IMR-90 (cell line): ENCODE measurements at regions not wholly inside any gene's neighbourhood (a gene's known extent, or its start where the extent isn't known, plus 50 kb on each side); places are given as distances from the start of the nearest gene placed in this dataset.

Experiments used
- ATAC-seq: fragments of 200-7000 bp; cut with Tn5 transposase; 2 replicates; pipeline ENCODE4 v1.9.1; 2020; ENCODE audit warnings: low read depth, mild to moderate bottlenecking, moderate library complexity
- BruUV-seq: library from RNA; stranded (reverse); fragments of 400-500 nt; replicated peaks from 2 replicates; lab custom pipeline; 2021; lab: Mats Ljungman, UMichigan
- CTCF ChIA-PET: fragments of 300-600 bp; formaldehyde crosslinking; extraction: SDS; loops from one replicate; lab custom pipeline; 2021; ENCODE audit warnings: antibody characterized with exemption; lab: Yijun Ruan, JAX
- POLR2A ChIA-PET: fragments of 300-600 bp; sonication (Branson Sonifier 250); formaldehyde crosslinking; loops from one replicate; lab custom pipeline; 2022; ENCODE audit warnings: antibody characterized with exemption; ENCODE audit not compliant: unreplicated experiment; lab: Charles Lee
- DNase-seq: peaks from one replicate; pipeline ENCODE4 v3.0.0; 2013
- H2AFZ ChIP-seq: replicated peaks from 2 replicates; pipeline ENCODE3; 2013; ENCODE audit warnings: low read length, mild to moderate bottlenecking; ENCODE audit not compliant: poor library complexity
- H2AK5ac ChIP-seq: 2 replicates; pipeline ENCODE4 v1.6.1; 2013; ENCODE audit warnings: low read depth, low read length, inconsistent platforms
- H2AK9ac ChIP-seq: replicated peaks from 2 replicates; pipeline ENCODE3; 2013; ENCODE audit warnings: mild to moderate bottlenecking, low read depth, low read length, moderate library complexity; ENCODE audit not compliant: poor library complexity
- H2BK120ac ChIP-seq: 2 replicates; pipeline ENCODE4 v1.6.1; 2013; ENCODE audit warnings: low read depth, low read length, inconsistent platforms
- H2BK15ac ChIP-seq: 3 replicates; pipeline ENCODE4 v1.6.1; 2013; ENCODE audit warnings: low read depth, low read length, inconsistent platforms
- H2BK20ac ChIP-seq: 2 replicates; pipeline ENCODE4 v1.6.1; 2013; ENCODE audit warnings: low read depth, mild to moderate bottlenecking, inconsistent platforms, low read length, moderate library complexity
- H2BK5ac ChIP-seq: 2 replicates; pipeline ENCODE4 v1.6.1; 2013; ENCODE audit warnings: mild to moderate bottlenecking, low read depth, low read length, inconsistent platforms; ENCODE audit not compliant: poor library complexity, severe bottlenecking
- H3K14ac ChIP-seq: replicated peaks from 2 replicates; pipeline ENCODE4 v1.6.1; 2013; ENCODE audit warnings: low read depth, low read length, inconsistent platforms
- H3K18ac ChIP-seq: 2 replicates; pipeline ENCODE4 v1.6.1; 2013; ENCODE audit warnings: low read depth, low read length, control low read depth
- H3K23ac ChIP-seq: 2 replicates; pipeline ENCODE4 v1.6.1; 2013; ENCODE audit warnings: low read depth, low read length, inconsistent platforms
- H3K27ac ChIP-seq: 2 replicates; pipeline ENCODE4 v1.5.1; 2013; ENCODE audit warnings: mild to moderate bottlenecking, control low read depth, low read length; ENCODE audit not compliant: insufficient read depth
- H3K27me3 ChIP-seq: 2 replicates; pipeline ENCODE4 v1.6.1; 2013; ENCODE audit warnings: low read length; ENCODE audit not compliant: control insufficient read depth, insufficient read depth
- H3K36me3 ChIP-seq: 2 replicates; pipeline ENCODE4 v1.6.1; 2013; ENCODE audit warnings: low read length, mixed read lengths; ENCODE audit not compliant: control insufficient read depth, insufficient read depth
- H3K4ac ChIP-seq: 2 replicates; pipeline ENCODE4 v1.6.1; 2013; ENCODE audit warnings: low read depth, low read length, inconsistent platforms
- H3K4me1 ChIP-seq: 2 replicates; pipeline ENCODE4 v1.6.1; 2013; ENCODE audit warnings: low read length, mixed read lengths; ENCODE audit not compliant: control insufficient read depth, insufficient read depth
- H3K4me2 ChIP-seq: 2 replicates; pipeline ENCODE4 v1.6.1; 2013; ENCODE audit warnings: low read depth, mild to moderate bottlenecking, control low read depth, low read length, moderate library complexity
- H3K4me3 ChIP-seq: 2 replicates; pipeline ENCODE4 v1.5.1; 2013; ENCODE audit warnings: low read depth, mild to moderate bottlenecking, control low read depth, low read length, moderate library complexity; ENCODE audit not compliant: insufficient read depth
- H3K56ac ChIP-seq: 2 replicates; pipeline ENCODE4 v1.6.1; 2013; ENCODE audit warnings: low read length, inconsistent platforms; ENCODE audit not compliant: insufficient read depth; ENCODE audit errors: extremely low read depth
- H3K79me1 ChIP-seq, 2 experiments: 2 replicates each; pipeline ENCODE4 v1.6.1; 2013; ENCODE audit warnings: low read length in 2 of 2, inconsistent platforms in 1 of 2, low read depth in 1 of 2
- H3K9ac ChIP-seq: 2 replicates; pipeline ENCODE4 v1.6.1; 2013; ENCODE audit warnings: low read depth, low read length, control low read depth
- H3K9me1 ChIP-seq: 2 replicates; pipeline ENCODE4 v1.6.1; 2013; ENCODE audit warnings: low read length, inconsistent platforms; ENCODE audit not compliant: insufficient read depth
- H3K9me3 ChIP-seq: 2 replicates; pipeline ENCODE4 v1.6.1; 2013; ENCODE audit warnings: low read length; ENCODE audit not compliant: control insufficient read depth, insufficient read depth
- H4K20me1 ChIP-seq: 2 replicates; pipeline ENCODE4 v1.6.1; 2013; ENCODE audit warnings: low read length, inconsistent platforms; ENCODE audit not compliant: insufficient read depth
- H4K5ac ChIP-seq: 2 replicates; pipeline ENCODE4 v1.6.1; 2013; ENCODE audit warnings: mild to moderate bottlenecking, low read depth, low read length, control low read depth
- H4K8ac ChIP-seq, 2 experiments: 2 replicates each; pipeline ENCODE4 v1.6.1; 2013; ENCODE audit warnings: low read depth in 2 of 2, low read length in 2 of 2, control low read depth in 1 of 2, inconsistent platforms in 1 of 2
- H4K91ac ChIP-seq: 2 replicates; pipeline ENCODE4 v1.6.1; 2013; ENCODE audit warnings: low read depth, low read length, inconsistent platforms; ENCODE audit not compliant: insufficient read depth
- BHLHE40 ChIP-seq: fragments of 150-350 bp; IDR thresholded peaks from 2 replicates; pipeline ENCODE4 v1.6.1; 2016; ENCODE audit warnings: mild to moderate bottlenecking, low read depth, low read length
- CEBPB ChIP-seq: IDR thresholded peaks from 2 replicates; pipeline ENCODE4 v1.6.1; 2012; ENCODE audit warnings: low read depth, low read length, improper control_type of control experiment
- CHD1 ChIP-seq: IDR thresholded peaks from 2 replicates; pipeline ENCODE4 v1.6.1; 2012; ENCODE audit warnings: low read depth, low read length, improper control_type of control experiment
- CTCF ChIP-seq: conservative IDR thresholded peaks from 2 replicates; pipeline ENCODE4 v1.5.1; 2012; ENCODE audit warnings: mild to moderate bottlenecking, low read depth, low read length, improper control_type of control experiment
- ELK1 ChIP-seq: fragments of 150-350 bp; IDR thresholded peaks from 2 replicates; pipeline ENCODE4 v1.6.1; 2016; ENCODE audit warnings: low read depth, mild to moderate bottlenecking, low read length, moderate library complexity, borderline replicate concordance
- FOS ChIP-seq: fragments of 150-350 bp; IDR thresholded peaks from 2 replicates; pipeline ENCODE4 v1.6.1; 2016; ENCODE audit warnings: low read depth, low read length
- MAFK ChIP-seq: IDR thresholded peaks from 2 replicates; pipeline ENCODE4 v1.6.1; 2012; ENCODE audit warnings: low read depth, low read length, improper control_type of control experiment
- MAZ ChIP-seq: IDR thresholded peaks from 2 replicates; pipeline ENCODE4 v1.6.1; 2012; ENCODE audit warnings: low read depth, mild to moderate bottlenecking, low read length, improper control_type of control experiment, moderate library complexity, borderline replicate concordance
- MXI1 ChIP-seq: IDR thresholded peaks from 2 replicates; pipeline ENCODE4 v1.6.1; 2012; ENCODE audit warnings: low read depth, mild to moderate bottlenecking, low read length, moderate library complexity, borderline replicate concordance
- NFE2L2 ChIP-seq: fragments of 150-350 bp; IDR thresholded peaks from 2 replicates; pipeline ENCODE4 v1.6.1; 2016; ENCODE audit warnings: low read depth, mild to moderate bottlenecking, low read length
- POLR2A ChIP-seq: IDR thresholded peaks from 2 replicates; pipeline ENCODE4 v1.6.1; 2012; ENCODE audit warnings: mild to moderate bottlenecking, low read depth, low read length
- RAD21 ChIP-seq: IDR thresholded peaks from 2 replicates; pipeline ENCODE4 v1.6.1; 2012; ENCODE audit warnings: low read length, improper control_type of control experiment
- RCOR1 ChIP-seq: IDR thresholded peaks from 2 replicates; pipeline ENCODE4 v1.6.1; 2012; ENCODE audit warnings: mild to moderate bottlenecking, low read length, improper control_type of control experiment; ENCODE audit not compliant: insufficient replicate concordance
- RFX5 ChIP-seq: IDR thresholded peaks from 2 replicates; pipeline ENCODE4 v1.8.0; 2012; ENCODE audit warnings: low read depth, mild to moderate bottlenecking, low read length, moderate library complexity
- SMC3 ChIP-seq: fragments of 150-350 bp; IDR thresholded peaks from 2 replicates; pipeline ENCODE4 v1.6.1; 2016; ENCODE audit warnings: low read depth, mild to moderate bottlenecking, antibody characterized with exemption, low read length, moderate library complexity
- USF2 ChIP-seq: fragments of 150-350 bp; IDR thresholded peaks from 2 replicates; pipeline ENCODE4 v1.6.1; 2017; ENCODE audit warnings: mild to moderate bottlenecking, antibody characterized with exemption, low read length, low read depth
- WGBS, 2 experiments: methylation state at CpG; one replicate each; pipeline versions ENCODE4 v1.1.5 to v1.1.7; 2013; ENCODE audit warnings: missing lambda C conversion rate in 2 of 2; ENCODE audit not compliant: insufficient read length in 1 of 2; ENCODE audit errors: extremely low coverage in 2 of 2; 5-methylcytosine and 5-hydroxymethylcytosine counted together
- dilution Hi-C: fragments of 300-500 bp; cut with HindIII; formaldehyde crosslinking; loops from one replicate; pipeline ENCODE4 v1.14.3; 2018; ENCODE audit warnings: low sequenced_read_pairs; ENCODE audit not compliant: unreplicated experiment
- in situ Hi-C: fragments of 300-500 bp; cut with MboI; formaldehyde crosslinking; loops from 3 replicates; pipeline ENCODE4 v1.14.3; 2019; ENCODE audit warnings: low sequenced_read_pairs, inconsistent platforms, mixed read lengths
- intact Hi-C: fragments of 100-400 bp; cut with micrococcal nuclease; formaldehyde crosslinking; loops from 2 replicates; pipeline ENCODE4 v1.10.0; 2022

GRCh38 chr4:3644849-3645627 is 112.8 kb upstream of the LRPAP1 start:
- no peak for ATAC-seq
- dilution Hi-C loops: no loop called here
- Histone ChIP-seq H3K4me3 (no peak overlapping the region), H3K9me1 (no peaks in the 10 kb centered on the region), H3K56ac (no peak overlapping the region), H2AK9ac (no peak overlapping the region), H3K4me2 (no peak overlapping the region), H2BK5ac (no peak overlapping the region), H3K36me3 (no peaks in the 10 kb centered on the region), H3K27me3 (peaks cover 34% of the 10 kb centered on the region), H4K8ac (no peak overlapping the region), H3K23ac (no peak overlapping the region), H4K5ac (no peak overlapping the region), H3K79me1 (no peaks in the 10 kb centered on the region), H4K20me1 (no peaks in the 10 kb centered on the region), H4K91ac (no peak overlapping the region), H3K27ac (no peak overlapping the region), H2AK5ac (no peak overlapping the region), H3K18ac (no peak overlapping the region), H3K14ac (no peak overlapping the region), H2BK20ac (no peak overlapping the region), H3K9me3 (peaks cover 4% of the 10 kb centered on the region; the same call in 1 of the 2 replicates), H2BK15ac (no peak overlapping the region), H2AFZ (no peak overlapping the region), H2BK120ac (no peak overlapping the region), H3K4me1 (no peaks in the 10 kb centered on the region; the same call in 1 of the 2 replicates), H3K4ac (no peak overlapping the region), H3K9ac (no peak overlapping the region)
- in situ Hi-C loops: no loop called here
- no TSS peak for BruUV-seq
- CTCF ChIA-PET: no interaction called here
- no peak for DNase-seq
- POLR2A ChIA-PET: no interaction called here
- 74 to 100% methylated on average over 4 to 15 of the region's 33 CpGs for WGBS, 2 experiments
- intact Hi-C loops: no loop called here
- TF ChIP-seq MAFK (no peak), ELK1 (no peak), RCOR1 (no peak), NFE2L2 (no peak), CHD1 (no peak), MXI1 (no peak), FOS (no peak), BHLHE40 (no peak), RAD21 (no peak), CTCF (no peak), POLR2A (no peak), USF2 (no peak), SMC3 (no peak), RFX5 (no peak), MAZ (no peak), CEBPB (no peak)
